Heart left ventricle (tissue), 16 donors: ENCODE measurements at regions not wholly inside any gene's neighbourhood (a gene's known extent, or its start where the extent isn't known, plus 50 kb on each side); places are given as distances from the start of the nearest gene placed in this dataset.

Experiments used
- ATAC-seq, 4 donors: fragments of 200-7000 bp; cut with Tn5 transposase; one replicate each; pipeline ENCODE4 v1.9.1; 2020 to 2022; ENCODE audit warnings: moderate library complexity in 4 of 4, mild to moderate bottlenecking in 3 of 4, moderate number of reproducible peaks in 1 of 4
- DNase-seq, 5 donors: peaks; one replicate each; pipeline ENCODE4 v3.0.0-alpha.2; 2020
- H3K27ac ChIP-seq, 12 donors: fragments of 200-600 bp; sonication (generic) in 4 of 12; one replicate each; pipeline versions ENCODE4 v1.5.0 to v1.8.0; 2016 to 2022; ENCODE audit warnings: mild to moderate bottlenecking in 2 of 12
- H3K27me3 ChIP-seq, 9 donors: fragments of 200-600 bp; sonication (generic) in 2 of 9; one replicate each; pipeline versions ENCODE4 v1.5.1 to v1.8.0; 2016 to 2022; ENCODE audit warnings: mild to moderate bottlenecking in 3 of 9
- H3K36me3 ChIP-seq, 9 donors: fragments of 200-600 bp; sonication (generic) in 2 of 9; one replicate each; pipeline versions ENCODE4 v1.5.0 to v1.8.0; 2018 to 2022; ENCODE audit warnings: mild to moderate bottlenecking in 2 of 9
- H3K4me1 ChIP-seq, 12 donors: fragments of 200-600 bp; sonication (generic) in 4 of 12; one replicate each; pipeline versions ENCODE4 v1.5.0 to v1.8.0; 2016 to 2022; ENCODE audit warnings: mild to moderate bottlenecking in 3 of 12
- H3K4me3 ChIP-seq, 12 donors: fragments of 200-600 bp; sonication (generic) in 4 of 12; one replicate each; pipeline versions ENCODE4 v1.5.0 to v1.8.0; 2017 to 2022; ENCODE audit warnings: mild to moderate bottlenecking in 9 of 12, moderate library complexity in 4 of 12
- H3K9me3 ChIP-seq, 12 donors: fragments of 200-600 bp; sonication (generic) in 4 of 12; one replicate each; pipeline versions ENCODE4 v1.5.0 to v1.8.0; 2016 to 2022; ENCODE audit warnings: mild to moderate bottlenecking in 1 of 12
- POLR2A ChIP-seq, 2 donors: fragments of 450-650 bp; IDR thresholded peaks; one replicate each; pipeline ENCODE4 v1.6.1; 2017; ENCODE audit warnings: antibody characterized with exemption in 2 of 2, mild to moderate bottlenecking in 2 of 2, moderate library complexity in 2 of 2
- WGBS, 4 donors: extraction: QIAGEN DNeasy Blood & Tissue Kit in 2 of 4; methylation state at CpG; one replicate each; pipeline versions ENCODE4 v1.1.5 to v1.1.7; 2013 to 2018; 5-methylcytosine and 5-hydroxymethylcytosine counted together
- intact Hi-C, 10 donors: fragments of 100-400 bp; cut with DNase I; formaldehyde crosslinking; loops; one replicate each; pipeline versions ENCODE4 v1.11.1 to v1.14.2; 2022
- TF ChIP-seq, protein P1 (sequence below), 12 donors: fragments of 200-600 bp; sonication (generic) in 4 of 12; IDR thresholded peaks; one replicate each; pipeline versions ENCODE4 v1.5.0 to v1.8.0; 2018 to 2022; ENCODE audit warnings: antibody characterized with exemption in 12 of 12, mild to moderate bottlenecking in 5 of 12
- donor health status: ischemic (EF 13 %, LVEDD 7.1; RV severe dilation, severe dysfunction).
- donor health status: healthy with polysubstance abuse.
- donor health status: DM: no; HTN: yes; CAD: no.
- donor health status: DM: no; HTN: no; CAD: no.
- donor health status: ischemic (EF 25% LVEDD 6.9; RV normal size, moderate dysfunction).
- donor health status: ischemic (EF 25% LVEDD 5.7; RV mildly dilated, moderate dysfunction).
- donor health status: healthy.
- donor health status: DM: yes; HTN: yes; CAD: no.
- donor health status: ischemic (EF 35%, LVEDD 5.7; RV mildly dilated, moderate dysfunction).
- donor health status: nonischemic (EF 11% LVEDD 7.7; RV severe dilation, severe dysfunction).
- donor health status: DM: yes; HTN: yes; CAD: no.
- donor health status: PGD.
- donor health status: ischemic (EF 29% LVEDD 5.4; RV normal size, mild dysfunction).
- donor health status: nonischemic (EF 23%, LVEDD 6.1; RV moderate dilation, normal function).

DNA sequence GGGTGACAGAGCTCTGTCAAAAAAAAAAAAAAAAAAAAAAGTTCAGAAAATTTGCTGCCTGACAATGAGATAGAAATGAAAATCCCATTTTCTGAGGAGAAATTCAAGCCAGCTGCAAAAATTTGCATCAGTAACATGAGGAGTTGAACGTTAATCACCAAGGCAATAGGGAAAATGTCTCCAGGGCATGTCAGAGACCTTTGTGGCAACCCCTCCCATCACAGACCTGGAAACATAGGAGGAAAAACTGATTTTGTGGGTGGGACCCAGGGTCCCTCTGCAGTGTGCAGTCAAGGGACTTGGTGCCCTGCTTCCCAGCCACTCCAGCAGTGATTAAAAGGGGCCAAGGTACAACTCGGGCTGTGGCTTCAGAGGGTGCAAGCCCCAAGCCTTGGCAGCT lies 615.4 kb downstream of the RWDD3 start:
- no peaks in the 10 kb centered on the region for H3K27me3 ChIP-seq
- no peak overlapping the region for H3K27ac ChIP-seq
- DNase-seq = no peak
- TF ChIP-seq, protein P1, sequence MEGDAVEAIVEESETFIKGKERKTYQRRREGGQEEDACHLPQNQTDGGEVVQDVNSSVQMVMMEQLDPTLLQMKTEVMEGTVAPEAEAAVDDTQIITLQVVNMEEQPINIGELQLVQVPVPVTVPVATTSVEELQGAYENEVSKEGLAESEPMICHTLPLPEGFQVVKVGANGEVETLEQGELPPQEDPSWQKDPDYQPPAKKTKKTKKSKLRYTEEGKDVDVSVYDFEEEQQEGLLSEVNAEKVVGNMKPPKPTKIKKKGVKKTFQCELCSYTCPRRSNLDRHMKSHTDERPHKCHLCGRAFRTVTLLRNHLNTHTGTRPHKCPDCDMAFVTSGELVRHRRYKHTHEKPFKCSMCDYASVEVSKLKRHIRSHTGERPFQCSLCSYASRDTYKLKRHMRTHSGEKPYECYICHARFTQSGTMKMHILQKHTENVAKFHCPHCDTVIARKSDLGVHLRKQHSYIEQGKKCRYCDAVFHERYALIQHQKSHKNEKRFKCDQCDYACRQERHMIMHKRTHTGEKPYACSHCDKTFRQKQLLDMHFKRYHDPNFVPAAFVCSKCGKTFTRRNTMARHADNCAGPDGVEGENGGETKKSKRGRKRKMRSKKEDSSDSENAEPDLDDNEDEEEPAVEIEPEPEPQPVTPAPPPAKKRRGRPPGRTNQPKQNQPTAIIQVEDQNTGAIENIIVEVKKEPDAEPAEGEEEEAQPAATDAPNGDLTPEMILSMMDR (IDR thresholded peaks at IDR 0.05) = no peak
- no peak for TF ChIP-seq POLR2A (IDR thresholded peaks at IDR 0.05)
- ATAC-seq = no peak
- no peaks in the 10 kb centered on the region for H3K36me3 ChIP-seq
- no peak overlapping the region for H3K4me3 ChIP-seq
- intact Hi-C loops = no loop called here
- H3K4me1 ChIP-seq = no peaks in the 10 kb centered on the region
- WGBS, 4 donors = 77 to 88% (median 86%) methylated on average over 2 of the region's 2 CpGs
- no peaks in the 10 kb centered on the region for H3K9me3 ChIP-seq

DNA sequence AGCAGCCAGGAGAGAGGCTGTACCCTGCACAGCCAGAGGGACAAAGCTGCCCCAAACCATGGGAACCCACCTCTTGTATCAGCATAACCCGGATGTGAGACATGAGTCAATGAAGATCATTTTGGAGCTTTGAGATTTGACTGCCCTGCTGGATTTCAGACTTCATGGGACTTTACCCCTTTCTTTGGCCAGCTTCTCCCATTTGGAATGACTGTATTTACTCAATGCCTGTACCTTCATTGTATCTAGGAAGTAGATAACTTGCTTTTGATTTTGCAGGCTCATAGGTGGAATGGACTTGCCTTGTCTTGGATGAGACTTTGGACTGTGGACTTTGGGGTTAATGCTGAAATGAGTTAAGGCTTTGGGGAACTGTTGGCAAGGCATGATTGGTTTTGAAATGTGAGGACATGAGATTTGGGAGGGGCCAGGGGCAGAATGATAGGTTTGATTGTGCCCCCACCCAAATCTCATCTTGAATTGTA lies 616.2 kb downstream of the RWDD3 start:
- Histone ChIP-seq H3K27ac (no peak overlapping the region), H3K27me3 (no peaks in the 10 kb centered on the region), H3K4me3 (no peak overlapping the region), H3K4me1 (no peaks in the 10 kb centered on the region), H3K9me3 (no peaks in the 10 kb centered on the region), H3K36me3 (no peaks in the 10 kb centered on the region)
- 88 to 100% (median 88%) methylated on average over 1 of the region's 1 CpG for WGBS, 4 donors
- intact Hi-C loops = no loop called here
- DNase-seq (no peak), ATAC-seq (no peak)
- TF ChIP-seq, protein P1 (IDR thresholded peaks at IDR 0.05) = no peak
- no peak for TF ChIP-seq POLR2A (IDR thresholded peaks at IDR 0.05)

DNA sequence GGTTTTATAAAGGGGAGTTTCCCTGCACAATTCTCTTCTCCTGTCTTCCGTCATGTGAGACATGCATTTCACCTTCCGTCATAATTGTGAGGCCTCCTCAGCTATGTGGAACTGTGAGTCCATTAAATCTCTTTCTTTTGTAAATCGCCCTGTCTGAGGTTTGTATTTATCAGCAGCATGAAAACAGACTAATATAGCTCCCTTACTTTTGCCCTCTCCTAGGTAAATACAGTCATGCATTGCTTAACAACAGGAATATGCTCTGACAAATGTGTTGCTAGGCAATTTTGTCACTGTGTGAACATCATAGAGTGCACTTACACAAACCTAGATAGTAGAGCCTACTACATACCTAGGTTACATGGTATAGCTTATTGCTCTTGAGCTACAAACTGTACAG lies 616.8 kb downstream of the RWDD3 start:
- no peak for ATAC-seq
- Histone ChIP-seq H3K9me3 (peaks cover 0 to 2% (median 0%) of the 10 kb centered on the region in 12 donors), H3K27me3 (no peaks in the 10 kb centered on the region), H3K4me1 (no peaks in the 10 kb centered on the region), H3K27ac (no peak overlapping the region), H3K36me3 (no peaks in the 10 kb centered on the region), H3K4me3 (no peak overlapping the region)
- TF ChIP-seq, protein P1 (IDR thresholded peaks at IDR 0.05) = no peak
- no peak for TF ChIP-seq POLR2A (IDR thresholded peaks at IDR 0.05)
- DNase-seq = no peak
- WGBS, 4 donors = 86 to 95% (median 88%) methylated on average over 3 of the region's 3 CpGs
- intact Hi-C loops = no loop called here

DNA sequence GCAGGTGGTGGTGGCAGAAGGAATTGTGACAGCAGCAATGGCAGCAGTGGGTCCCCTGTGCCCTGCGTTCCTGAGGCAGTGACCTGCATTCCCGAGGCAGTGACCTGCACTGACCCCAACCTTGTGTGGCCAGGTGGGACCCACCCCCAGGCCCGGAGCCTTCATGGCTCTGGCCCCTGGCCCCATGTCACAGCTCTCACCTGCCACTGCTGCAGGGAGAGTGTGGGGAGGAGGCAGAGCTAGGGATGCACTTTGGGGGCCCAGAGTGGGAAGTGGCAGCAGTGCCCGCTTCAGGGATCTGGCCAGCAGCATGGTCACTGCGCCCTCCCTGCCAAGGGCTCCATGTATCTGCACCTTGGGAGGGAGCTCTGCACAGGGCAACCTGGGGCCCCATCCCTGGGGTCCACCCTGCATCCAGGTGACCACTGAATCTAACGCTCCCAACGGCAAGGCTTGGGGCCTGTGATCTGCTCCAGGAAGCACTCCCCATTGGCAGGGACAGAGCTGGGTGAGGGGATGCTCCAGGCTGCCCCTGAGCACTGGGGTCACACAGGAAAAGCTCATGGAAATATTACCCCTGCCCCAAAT lies 618.6 kb downstream of the RWDD3 start:
- DNase-seq (no peak), ATAC-seq (peak in 1 of 4 donors; percentile 39)
- no peak overlapping the region for H3K4me3 ChIP-seq
- H3K27me3 ChIP-seq = no peaks in the 10 kb centered on the region
- H3K36me3 ChIP-seq = no peaks in the 10 kb centered on the region
- no peak for TF ChIP-seq POLR2A (IDR thresholded peaks at IDR 0.05)
- TF ChIP-seq, protein P1 (IDR thresholded peaks at IDR 0.05) = no peak
- intact Hi-C loops = no loop called here
- WGBS, 4 donors = 86 to 91% (median 88%) methylated on average over 3 to 7 of the region's 7 CpGs
- peaks cover 0 to 4% (median 0%) of the 10 kb centered on the region in 12 donors for H3K9me3 ChIP-seq
- no peak overlapping the region for H3K27ac ChIP-seq
- no peaks in the 10 kb centered on the region for H3K4me1 ChIP-seq
